GM12878 (cell line): ENCODE measurements at regions not wholly inside any gene's neighbourhood (a gene's known extent, or its start where the extent isn't known, plus 50 kb on each side); places are given as distances from the start of the nearest gene placed in this dataset.

Source experiments
- CTCF ChIP-seq, 3 experiments: IDR thresholded peaks in 2 of 3; conservative IDR thresholded peaks in 1 of 3; 2 replicates each; pipeline ENCODE4 v1.5.1; 2011; ENCODE audit warnings: low read depth in 3 of 3, low read length in 3 of 3, mild to moderate bottlenecking in 3 of 3, control low read depth in 2 of 3, moderate library complexity in 2 of 3, inconsistent platforms in 1 of 3, mixed read lengths in 1 of 3; ENCODE audit not compliant: control insufficient read depth in 2 of 3, insufficient read depth in 1 of 3; ENCODE audit errors: extremely low read depth in 1 of 3
- ELK1 ChIP-seq: IDR thresholded peaks from 2 replicates; pipeline ENCODE4 v1.6.1; 2012; ENCODE audit warnings: low read depth, low read length, improper control_type of control experiment
- HDGF ChIP-seq: fragments of 450-650 bp; IDR thresholded peaks from 2 replicates; pipeline ENCODE4 v1.6.1; 2016; ENCODE audit warnings: antibody characterized with exemption
- PML ChIP-seq: IDR thresholded peaks from 2 replicates; pipeline ENCODE4 v1.6.1; 2012; ENCODE audit warnings: low read length, inconsistent platforms
- POLR2A ChIP-seq: IDR thresholded peaks from 2 replicates; pipeline ENCODE4 v1.6.1; 2011; ENCODE audit warnings: low read depth, mild to moderate bottlenecking, low read length
- ZNF274 ChIP-seq: IDR thresholded peaks from one replicate; pipeline ENCODE4 v1.8.0; 2011; ENCODE audit not compliant: insufficient read length, insufficient read depth

- TF ChIP-seq PML (no peak), CTCF (IDR thresholded peaks at IDR 0.05 in 2 of 3, conservative IDR thresholded peaks at IDR 0.05 in 1 of 3; ENCODE audit: control insufficient read depth in 2 of 3, extremely low read depth in 1 of 3, insufficient read depth in 1 of 3, low read depth in 3 of 3, low read length in 3 of 3) (no peak), HDGF (no peak), ELK1 (no peak), ZNF274 (no peak), POLR2A (no peak)
Measured at GRCh38 chr2:6025391-6025790, 333.2 kb downstream of the SOX11 start.
